Tibial nerve (tissue), 4 donors: ENCODE measurements at regions not wholly inside any gene's neighbourhood (a gene's known extent, or its start where the extent isn't known, plus 50 kb on each side); places are given as distances from the start of the nearest gene placed in this dataset.

Experiments
- DNase-seq, 2 donors: peaks; one replicate each; pipeline ENCODE4 v3.0.0-alpha.2; 2019; ENCODE audit warnings: low spot score in 2 of 2
- H3K27ac ChIP-seq, 4 donors: fragments of 200-600 bp; sonication (generic) in 3 of 4; one replicate each; pipeline ENCODE4 v1.5.1; 2017 to 2019; ENCODE audit warnings: mild to moderate bottlenecking in 1 of 4
- H3K27me3 ChIP-seq, 2 donors: fragments of 200-600 bp; sonication (generic) in 1 of 2; one replicate each; pipeline versions ENCODE4 v1.5.1 to v1.6.0; 2017 to 2019
- H3K36me3 ChIP-seq, 3 donors: fragments of 200-600 bp; sonication (generic); one replicate each; pipeline ENCODE4 v1.5.1; 2018 to 2019
- H3K4me1 ChIP-seq, 4 donors: fragments of 200-600 bp; sonication (generic) in 3 of 4; one replicate each; pipeline ENCODE4 v1.5.1; 2017 to 2019
- H3K4me3 ChIP-seq, 4 donors: fragments of 200-600 bp; sonication (generic) in 3 of 4; one replicate each; pipeline ENCODE4 v1.5.1; 2017 to 2019; ENCODE audit warnings: mild to moderate bottlenecking in 1 of 4, moderate library complexity in 1 of 4
- H3K9me3 ChIP-seq, 4 donors: fragments of 200-600 bp; sonication (generic) in 3 of 4; one replicate each; pipeline ENCODE4 v1.5.1; 2017 to 2019
- CTCF ChIP-seq, 5 experiments: fragments of 200-600 bp in 3 of 5; fragments of 450-650 bp in 2 of 5; sonication (generic) in 3 of 5; IDR thresholded peaks; one replicate each; pipeline ENCODE4 v1.5.1; 2016 to 2019; ENCODE audit warnings: antibody characterized with exemption in 5 of 5, mild to moderate bottlenecking in 3 of 5, moderate library complexity in 2 of 5
- EP300 ChIP-seq, 2 donors: sonication (generic); formaldehyde crosslinking; IDR thresholded peaks; one replicate each; pipeline ENCODE4 v1.6.1; 2017; ENCODE audit warnings: antibody characterized with exemption in 2 of 2, mild to moderate bottlenecking in 1 of 2
- POLR2A ChIP-seq, 2 donors: fragments of 450-650 bp; IDR thresholded peaks; one replicate each; pipeline ENCODE4 v1.6.1; 2017; ENCODE audit warnings: antibody characterized with exemption in 2 of 2, mild to moderate bottlenecking in 2 of 2, moderate library complexity in 2 of 2
- WGBS, 2 donors: methylation state at CpG; one replicate each; pipeline ENCODE4 v1.1.5; 2018; 5-methylcytosine and 5-hydroxymethylcytosine counted together

- TF ChIP-seq POLR2A (IDR thresholded peaks at IDR 0.05) (no peak), EP300 (IDR thresholded peaks at IDR 0.05) (no peak), CTCF (IDR thresholded peaks at IDR 0.05) (no peak)
- Histone ChIP-seq H3K27ac (no peak overlapping the region), H3K4me3 (no peak overlapping the region), H3K27me3 (no peaks in the 10 kb centered on the region), H3K9me3 (peaks cover 0 to 38% (median 6%) of the 10 kb centered on the region in 4 donors), H3K4me1 (no peaks in the 10 kb centered on the region), H3K36me3 (no peaks in the 10 kb centered on the region)
- no peak for DNase-seq
- WGBS, 2 donors: 79 to 100% methylated on average over 1 of the region's 1 CpG
These were observed 302.4 kb downstream of the SMARCA2 start for GRCh38 chr9:2317591-2317990.

GRCh38 chr9:2319421-2319820, 302.2 kb upstream of the VLDLR start:
- Histone ChIP-seq H3K9me3 (peaks cover 0 to 19% (median 3%) of the 10 kb centered on the region in 4 donors), H3K36me3 (no peaks in the 10 kb centered on the region), H3K4me3 (no peak overlapping the region), H3K4me1 (no peaks in the 10 kb centered on the region), H3K27ac (no peak overlapping the region), H3K27me3 (no peaks in the 10 kb centered on the region)
- TF ChIP-seq POLR2A (IDR thresholded peaks at IDR 0.05): no peak
- TF ChIP-seq CTCF (IDR thresholded peaks at IDR 0.05): no peak
- TF ChIP-seq EP300 (IDR thresholded peaks at IDR 0.05): no peak
- no peak for DNase-seq
- 56 to 88% methylated on average over 1 of the region's 1 CpG for WGBS, 2 donors

GRCh38 chr9:2320114-2320513, 301.5 kb upstream of the VLDLR start:
- Histone ChIP-seq H3K27ac (no peak overlapping the region), H3K4me1 (no peaks in the 10 kb centered on the region), H3K9me3 (peaks cover 0 to 13% (median 1%) of the 10 kb centered on the region in 4 donors), H3K36me3 (no peaks in the 10 kb centered on the region), H3K27me3 (no peaks in the 10 kb centered on the region), H3K4me3 (no peak overlapping the region)
- no peak for DNase-seq
- 84 to 92% methylated on average over 5 of the region's 5 CpGs for WGBS, 2 donors
- TF ChIP-seq EP300 (IDR thresholded peaks at IDR 0.05): no peak
- TF ChIP-seq POLR2A (IDR thresholded peaks at IDR 0.05): no peak
- TF ChIP-seq CTCF (IDR thresholded peaks at IDR 0.05): no peak

- H3K4me1 ChIP-seq: no peaks in the 10 kb centered on the region
- DNase-seq: no peak
- H3K27ac ChIP-seq: no peak overlapping the region
- no peaks in the 10 kb centered on the region for H3K27me3 ChIP-seq
- 91 to 97% methylated on average over 2 of the region's 2 CpGs for WGBS, 2 donors
- H3K4me3 ChIP-seq: no peak overlapping the region
- no peaks in the 10 kb centered on the region for H3K36me3 ChIP-seq
- no peak for TF ChIP-seq EP300 (IDR thresholded peaks at IDR 0.05)
- no peak for TF ChIP-seq CTCF (IDR thresholded peaks at IDR 0.05)
- no peak for TF ChIP-seq POLR2A (IDR thresholded peaks at IDR 0.05)
- peaks cover 0 to 7% (median 0%) of the 10 kb centered on the region in 4 donors for H3K9me3 ChIP-seq
These were observed 301.0 kb upstream of the VLDLR start for GRCh38 chr9:2320632-2321031.

- Histone ChIP-seq H3K27me3 (no peaks in the 10 kb centered on the region), H3K36me3 (no peaks in the 10 kb centered on the region)
- TF ChIP-seq POLR2A (IDR thresholded peaks at IDR 0.05) (no peak), CTCF (IDR thresholded peaks at IDR 0.05) (no peak), EP300 (IDR thresholded peaks at IDR 0.05) (no peak)
These were observed 300.0 kb upstream of the VLDLR start for GRCh38 chr9:2321523-2322148.

More at GRCh38 chr9:2321523-2322148, 300.0 kb upstream of the VLDLR start:
- no peaks in the 10 kb centered on the region for H3K4me1 ChIP-seq
- no peak overlapping the region for H3K27ac ChIP-seq
- no peak overlapping the region for H3K4me3 ChIP-seq
- no peaks in the 10 kb centered on the region for H3K9me3 ChIP-seq
- DNase-seq: no peak
